ENCODE measurements at regions not wholly inside any gene's neighbourhood (a gene's known extent, or its start where the extent isn't known, plus 50 kb on each side); places are given as distances from the start of the nearest gene placed in this dataset.
"Not testable (repeated sequence)": the region's sequence is repeated elsewhere in the genome, so short reads cannot be mapped to it uniquely, and the experiment has no call there.

- H3K4me3 ChIP-seq (ENCODE audit: low read depth, low read length) = no peak overlapping the region
- no peak for DNase-seq (ENCODE audit: low read depth)
- TF ChIP-seq MYC (IDR thresholded peaks at IDR 0.05; ENCODE audit: low read depth, low read length) (no peak), POLR2A (IDR thresholded peaks at IDR 0.05; ENCODE audit: extremely low read depth, insufficient read length) (no peak), MAX (IDR thresholded peaks at IDR 0.05; ENCODE audit: low read depth, low read length) (no peak), CTCF (IDR thresholded peaks at IDR 0.05; ENCODE audit: low read depth, low read length) (no peak)
Observed at GRCh38 chr15:81643771-81644170, 269.8 kb upstream of the TMC3 start.

DNA sequence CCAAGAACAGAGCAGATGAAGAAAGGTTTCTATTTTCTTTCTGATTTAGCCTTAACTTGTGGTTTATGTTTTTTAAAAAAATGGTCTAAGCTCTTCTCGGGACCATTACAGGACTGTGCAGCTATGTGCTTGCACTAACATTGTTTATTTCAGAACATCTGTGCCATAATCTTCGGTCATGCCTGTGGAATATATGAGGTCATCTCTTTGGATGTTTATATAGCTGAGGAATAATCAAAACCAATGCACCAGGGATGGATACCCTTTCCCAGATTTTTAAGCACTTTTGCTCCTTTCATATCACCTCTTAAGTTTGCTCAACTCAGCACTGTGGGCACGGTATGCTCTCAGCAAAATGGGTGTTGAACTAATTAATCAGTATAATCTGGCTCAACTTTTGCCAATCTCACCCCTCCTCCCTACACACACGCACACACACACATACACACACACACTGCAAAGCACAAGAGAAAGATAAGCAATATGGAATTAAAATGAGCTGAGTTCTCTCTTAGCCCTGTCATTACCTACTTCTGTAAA, 268.5 kb upstream of the TMC3 start:
- no peak overlapping the region for H3K4me3 ChIP-seq (ENCODE audit: low read depth, low read length)
- TF ChIP-seq MYC (IDR thresholded peaks at IDR 0.05; ENCODE audit: low read depth, low read length) (no peak), CTCF (IDR thresholded peaks at IDR 0.05; ENCODE audit: low read depth, low read length) (no peak), MAX (IDR thresholded peaks at IDR 0.05; ENCODE audit: low read depth, low read length) (no peak), POLR2A (IDR thresholded peaks at IDR 0.05; ENCODE audit: extremely low read depth, insufficient read length) (no peak)
- DNase-seq (ENCODE audit: low read depth) = no peak

- not testable (repeated sequence) for H3K4me3 ChIP-seq (ENCODE audit: low read depth, low read length); DNase-seq (ENCODE audit: low read depth)
Observed at GRCh38 chr15:81636064-81636463, 262.1 kb upstream of the TMC3 start.

- no peak overlapping the region for H3K4me3 ChIP-seq (ENCODE audit: low read depth, low read length)
- TF ChIP-seq MYC (IDR thresholded peaks at IDR 0.05; ENCODE audit: low read depth, low read length) = no peak
- TF ChIP-seq POLR2A (IDR thresholded peaks at IDR 0.05; ENCODE audit: extremely low read depth, insufficient read length) = no peak
- TF ChIP-seq MAX (IDR thresholded peaks at IDR 0.05; ENCODE audit: low read depth, low read length) = no peak
- TF ChIP-seq CTCF (IDR thresholded peaks at IDR 0.05; ENCODE audit: low read depth, low read length) = no peak
- no peak for DNase-seq (ENCODE audit: low read depth)
Observed at GRCh38 chr15:81633889-81634288, 259.9 kb upstream of the TMC3 start.

DNA sequence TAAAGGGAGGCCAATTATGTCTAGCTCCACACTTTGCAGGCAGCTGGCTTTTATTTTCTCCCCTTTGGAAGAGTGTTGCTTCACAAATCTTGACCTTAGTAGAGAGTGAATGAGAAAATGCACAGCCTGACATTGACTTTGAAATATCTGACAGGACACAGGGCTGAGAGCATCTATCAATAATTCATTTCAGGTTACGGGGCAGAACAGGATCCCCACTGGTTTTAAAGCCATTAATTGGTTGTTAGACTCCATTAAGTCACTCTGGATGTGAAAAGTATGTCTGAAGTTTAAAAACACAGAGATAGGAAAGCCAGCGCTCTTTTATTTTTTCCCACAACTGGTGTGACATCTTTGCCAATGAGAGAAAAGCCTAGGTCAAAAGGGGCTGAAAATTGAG, 251.9 kb upstream of the TMC3 start:
- TF ChIP-seq MAX (IDR thresholded peaks at IDR 0.05; ENCODE audit: low read depth, low read length) (no peak), CTCF (IDR thresholded peaks at IDR 0.05; ENCODE audit: low read depth, low read length) (no peak), MYC (IDR thresholded peaks at IDR 0.05; ENCODE audit: low read depth, low read length) (no peak), POLR2A (IDR thresholded peaks at IDR 0.05; ENCODE audit: extremely low read depth, insufficient read length) (no peak)
- no peak overlapping the region for H3K4me3 ChIP-seq (ENCODE audit: low read depth, low read length)
- no peak for DNase-seq (ENCODE audit: low read depth)

DNA sequence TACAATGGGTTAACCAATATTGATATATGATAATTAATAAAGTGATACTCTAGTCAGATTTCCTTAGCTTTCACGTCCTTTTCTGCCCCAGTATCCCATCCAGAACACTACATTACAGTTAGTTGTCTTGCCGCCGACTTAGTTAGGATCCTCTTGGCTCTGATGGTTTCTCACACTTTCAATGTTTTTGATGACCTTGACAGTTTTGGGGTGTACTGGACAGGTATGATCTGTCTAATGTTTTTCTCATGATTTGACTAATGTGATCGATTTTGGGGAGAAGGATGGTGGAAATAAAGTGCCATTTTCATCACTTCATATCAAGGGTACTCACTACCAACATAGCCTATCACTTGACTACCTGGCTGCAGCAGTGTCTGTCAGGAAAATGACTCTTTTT, 245.0 kb upstream of the TMC3 start:
- no peak overlapping the region for H3K4me3 ChIP-seq (ENCODE audit: low read depth, low read length)
- no peak for DNase-seq (ENCODE audit: low read depth)
- TF ChIP-seq CTCF (IDR thresholded peaks at IDR 0.05; ENCODE audit: low read depth, low read length) = no peak
- no peak for TF ChIP-seq MAX (IDR thresholded peaks at IDR 0.05; ENCODE audit: low read depth, low read length)
- TF ChIP-seq POLR2A (IDR thresholded peaks at IDR 0.05; ENCODE audit: extremely low read depth, insufficient read length) = no peak
- TF ChIP-seq MYC (IDR thresholded peaks at IDR 0.05; ENCODE audit: low read depth, low read length) = no peak

All from NB4 (cell line).